Chondrocyte (in vitro differentiated cells): ENCODE measurements at regions not wholly inside any gene's neighbourhood (a gene's known extent, or its start where the extent isn't known, plus 50 kb on each side); places are given as distances from the start of the nearest gene placed in this dataset.

Source experiments
- DNase-seq: peaks from one replicate; pipeline ENCODE4 v3.0.0; 2021; ENCODE audit warnings: mixed read lengths, low spot score
- H3K27ac Mint-ChIP-seq: one replicate; pipeline ENCODE4 v1.8.0; 2021; ENCODE audit warnings: mild to moderate bottlenecking, moderate library complexity, mixed read lengths; ENCODE audit not compliant: unreplicated experiment
- H3K27me3 Mint-ChIP-seq: 2 replicates; pipeline ENCODE4 v1.8.0; 2021; ENCODE audit warnings: low read depth, mixed read lengths
- H3K36me3 Mint-ChIP-seq: 2 replicates; pipeline ENCODE4 v1.8.0; 2021; ENCODE audit warnings: low read depth, mixed read lengths
- H3K4me1 Mint-ChIP-seq: 2 replicates; pipeline ENCODE4 v1.8.0; 2021; ENCODE audit warnings: low read depth, mild to moderate bottlenecking, mixed read lengths
- H3K4me3 Mint-ChIP-seq: one replicate; pipeline ENCODE4 v1.8.0; 2021; ENCODE audit warnings: mild to moderate bottlenecking, moderate library complexity, mixed read lengths; ENCODE audit not compliant: unreplicated experiment
- H3K9me3 Mint-ChIP-seq: 2 replicates; pipeline ENCODE4 v1.8.0; 2021; ENCODE audit warnings: low read depth, mixed read lengths
- TF ChIP-seq, protein P1 (sequence below): fragments of 200-600 bp; sonication (generic); IDR thresholded peaks from 2 replicates; pipeline ENCODE4 v1.5.0; 2021; ENCODE audit warnings: antibody characterized with exemption, mild to moderate bottlenecking, moderate library complexity

- Mint-ChIP-seq H3K4me1 (no peaks in the 10 kb centered on the region), H3K27me3 (peaks cover 8% of the 10 kb centered on the region), H3K27ac (no peak overlapping the region), H3K36me3 (no peaks in the 10 kb centered on the region), H3K9me3 (no peaks in the 10 kb centered on the region), H3K4me3 (no peak overlapping the region)
- TF ChIP-seq, protein P1, sequence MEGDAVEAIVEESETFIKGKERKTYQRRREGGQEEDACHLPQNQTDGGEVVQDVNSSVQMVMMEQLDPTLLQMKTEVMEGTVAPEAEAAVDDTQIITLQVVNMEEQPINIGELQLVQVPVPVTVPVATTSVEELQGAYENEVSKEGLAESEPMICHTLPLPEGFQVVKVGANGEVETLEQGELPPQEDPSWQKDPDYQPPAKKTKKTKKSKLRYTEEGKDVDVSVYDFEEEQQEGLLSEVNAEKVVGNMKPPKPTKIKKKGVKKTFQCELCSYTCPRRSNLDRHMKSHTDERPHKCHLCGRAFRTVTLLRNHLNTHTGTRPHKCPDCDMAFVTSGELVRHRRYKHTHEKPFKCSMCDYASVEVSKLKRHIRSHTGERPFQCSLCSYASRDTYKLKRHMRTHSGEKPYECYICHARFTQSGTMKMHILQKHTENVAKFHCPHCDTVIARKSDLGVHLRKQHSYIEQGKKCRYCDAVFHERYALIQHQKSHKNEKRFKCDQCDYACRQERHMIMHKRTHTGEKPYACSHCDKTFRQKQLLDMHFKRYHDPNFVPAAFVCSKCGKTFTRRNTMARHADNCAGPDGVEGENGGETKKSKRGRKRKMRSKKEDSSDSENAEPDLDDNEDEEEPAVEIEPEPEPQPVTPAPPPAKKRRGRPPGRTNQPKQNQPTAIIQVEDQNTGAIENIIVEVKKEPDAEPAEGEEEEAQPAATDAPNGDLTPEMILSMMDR: no peak
- no peak for DNase-seq
Measured at GRCh38 chr2:17115466-17115865, 402.8 kb downstream of the RAD51AP2 start.

GRCh38 chr2:17115042-17115441, 403.2 kb downstream of the RAD51AP2 start:
- TF ChIP-seq, protein P1: no peak
- H3K27ac Mint-ChIP-seq: no peak overlapping the region
- peaks cover 8% of the 10 kb centered on the region for H3K27me3 Mint-ChIP-seq
- no peaks in the 10 kb centered on the region for H3K36me3 Mint-ChIP-seq
- H3K4me1 Mint-ChIP-seq: no peaks in the 10 kb centered on the region
- no peak for DNase-seq
- no peaks in the 10 kb centered on the region for H3K9me3 Mint-ChIP-seq
- no peak overlapping the region for H3K4me3 Mint-ChIP-seq

- H3K4me3 Mint-ChIP-seq: no peak overlapping the region
- TF ChIP-seq, protein P1: no peak
- no peaks in the 10 kb centered on the region for H3K9me3 Mint-ChIP-seq
- H3K4me1 Mint-ChIP-seq: no peaks in the 10 kb centered on the region
- DNase-seq: no peak
- no peaks in the 10 kb centered on the region for H3K36me3 Mint-ChIP-seq
- no peak overlapping the region for H3K27ac Mint-ChIP-seq
- H3K27me3 Mint-ChIP-seq: peaks cover 5% of the 10 kb centered on the region
Measured at GRCh38 chr2:17107871-17108270, 410.4 kb downstream of the RAD51AP2 start.

DNA sequence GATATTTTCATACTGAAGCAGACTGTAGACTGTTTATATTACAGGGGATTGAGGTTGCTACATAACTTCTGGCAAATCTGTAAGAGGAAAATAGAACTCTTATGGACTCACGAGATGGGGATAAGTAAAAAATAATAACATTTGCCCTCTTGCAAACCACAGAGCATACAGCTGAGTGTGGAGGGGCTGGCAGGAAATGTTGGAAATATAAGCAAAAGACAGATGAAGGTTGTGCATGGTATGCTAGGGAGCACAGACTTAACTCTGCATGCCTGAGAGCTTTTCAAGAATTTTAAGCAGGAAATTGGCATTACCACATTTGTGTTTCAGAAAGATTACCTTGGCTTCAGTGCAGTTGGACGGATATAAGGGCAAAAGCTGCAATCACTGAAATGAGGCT, 411.1 kb downstream of the RAD51AP2 start:
- H3K27ac Mint-ChIP-seq: no peak overlapping the region
- no peak for DNase-seq
- no peaks in the 10 kb centered on the region for H3K36me3 Mint-ChIP-seq

DNA sequence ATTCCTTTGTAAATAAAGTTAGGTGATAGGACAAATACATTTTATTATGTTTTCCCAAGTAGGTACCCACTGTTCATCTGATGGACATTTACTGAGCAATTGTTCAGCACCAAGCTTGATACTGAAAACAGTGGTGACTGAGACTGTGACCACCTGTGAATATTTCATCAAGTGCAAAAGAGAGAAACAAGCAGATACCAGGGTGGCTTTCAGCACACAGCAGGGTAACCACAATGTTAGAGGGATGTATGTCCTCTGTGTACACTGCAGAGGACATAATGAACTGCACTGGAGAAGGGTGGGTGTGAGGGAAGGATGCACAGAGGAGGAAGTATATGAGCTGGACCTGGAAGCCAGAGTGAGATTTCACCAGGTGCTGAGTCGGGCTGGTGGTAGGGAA, 411.8 kb downstream of the RAD51AP2 start:
- H3K27me3 Mint-ChIP-seq: peaks cover 3% of the 10 kb centered on the region
- TF ChIP-seq, protein P1: no peak
- no peak for DNase-seq
- no peaks in the 10 kb centered on the region for H3K4me1 Mint-ChIP-seq
- H3K4me3 Mint-ChIP-seq: no peak overlapping the region
- H3K36me3 Mint-ChIP-seq: no peaks in the 10 kb centered on the region
- H3K27ac Mint-ChIP-seq: no peak overlapping the region
- H3K9me3 Mint-ChIP-seq: no peaks in the 10 kb centered on the region

More for the DNA sequence above, 411.1 kb downstream of the RAD51AP2 start:
- no peaks in the 10 kb centered on the region for H3K9me3 Mint-ChIP-seq
- TF ChIP-seq, protein P1: no peak
- H3K4me1 Mint-ChIP-seq: no peaks in the 10 kb centered on the region
- peaks cover 5% of the 10 kb centered on the region for H3K27me3 Mint-ChIP-seq
- no peak overlapping the region for H3K4me3 Mint-ChIP-seq
